ENCODE measurements at regions not wholly inside any gene's neighbourhood (a gene's known extent, or its start where the extent isn't known, plus 50 kb on each side); places are given as distances from the start of the nearest gene placed in this dataset.
"Not testable (repeated sequence)": the region's sequence is repeated elsewhere in the genome, so short reads cannot be mapped to it uniquely, and the experiment has no call there.

- no peak for DNase-seq (ENCODE audit: low read depth in 2 of 2)
Measured at GRCh38 chr7:146057958-146058357, 58.6 kb upstream of the CNTNAP2 start.

GRCh38 chr7:146054909-146055308 is 61.7 kb upstream of the CNTNAP2 start:
- no peak for DNase-seq (ENCODE audit: low read depth in 2 of 2)

DNA sequence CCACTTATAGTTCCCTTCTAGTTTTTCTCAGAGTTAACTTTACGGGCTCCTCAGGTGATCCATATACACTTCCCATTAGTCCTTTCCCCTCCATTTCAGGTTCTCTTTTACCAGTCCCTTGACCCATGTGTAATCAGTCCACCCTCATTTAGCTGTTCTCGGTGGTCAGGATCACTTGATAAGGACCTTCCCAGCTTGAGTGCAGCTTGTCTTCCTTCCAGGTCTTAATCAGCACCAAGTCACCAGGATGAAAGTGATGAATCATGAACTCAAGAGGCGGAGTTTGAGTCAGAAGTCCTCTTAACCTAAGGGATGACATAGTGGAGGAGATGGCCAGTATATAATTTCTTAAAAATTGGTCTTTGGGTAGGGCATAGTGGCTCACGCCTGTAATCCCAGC is 63.1 kb upstream of the CNTNAP2 start:
- no peak for DNase-seq (ENCODE audit: low read depth in 2 of 2)

GRCh38 chr7:146043310-146043709 is 73.3 kb upstream of the CNTNAP2 start:
- DNase-seq (ENCODE audit: low read depth in 2 of 2), result not testable (repeated sequence)

DNA sequence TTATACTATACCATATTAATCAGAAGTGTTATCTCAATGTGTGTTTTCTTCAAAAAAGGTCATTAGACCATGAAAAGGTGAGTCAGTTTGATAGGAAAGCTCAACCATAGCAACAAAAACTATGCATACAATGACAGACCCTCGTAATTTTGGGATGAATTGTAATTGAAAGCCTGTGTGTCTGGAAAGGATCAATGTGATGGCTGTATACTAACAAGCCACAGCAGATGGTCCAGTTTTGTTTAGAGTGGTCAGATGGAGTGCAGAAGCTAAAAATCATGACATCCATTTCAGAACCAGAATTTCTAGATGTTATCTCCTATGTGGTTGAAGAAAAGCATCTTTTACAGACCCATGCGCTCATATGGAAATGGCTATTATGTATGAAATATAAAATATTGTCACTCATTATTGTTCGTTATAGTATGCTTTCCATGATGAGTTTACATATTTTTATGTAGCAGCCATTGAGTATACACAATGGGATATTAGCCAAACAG is 88.3 kb upstream of the CNTNAP2 start:
- DNase-seq (ENCODE audit: low read depth in 2 of 2), result no peak

GRCh38 chr7:146027243-146027642 is 89.4 kb upstream of the CNTNAP2 start:
- DNase-seq (ENCODE audit: low read depth in 2 of 2), result no peak

DNA sequence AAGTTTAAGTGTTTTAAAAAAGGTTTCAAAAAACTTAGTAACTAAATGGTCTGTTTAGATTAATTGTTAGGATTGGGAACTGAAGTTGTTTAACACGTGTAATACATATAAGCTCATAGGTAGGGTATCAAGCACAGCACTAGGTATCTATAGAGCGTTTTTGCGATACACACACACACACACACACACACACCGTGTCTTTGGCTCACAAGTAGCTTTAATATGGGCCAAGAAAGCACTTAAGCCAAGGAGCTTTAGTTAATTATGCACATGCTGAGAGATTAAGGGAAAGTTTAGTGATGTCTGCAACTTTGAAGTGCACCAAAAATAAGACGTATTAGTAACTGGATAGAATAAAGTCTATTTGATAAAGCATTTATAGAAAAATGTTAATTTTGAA is 93.8 kb upstream of the CNTNAP2 start:
- no peak for DNase-seq (ENCODE audit: low read depth in 2 of 2)

- not testable (repeated sequence) for DNase-seq (ENCODE audit: low read depth in 2 of 2)
Measured at GRCh38 chr7:146019041-146020004, 97.3 kb upstream of the CNTNAP2 start.

DNA sequence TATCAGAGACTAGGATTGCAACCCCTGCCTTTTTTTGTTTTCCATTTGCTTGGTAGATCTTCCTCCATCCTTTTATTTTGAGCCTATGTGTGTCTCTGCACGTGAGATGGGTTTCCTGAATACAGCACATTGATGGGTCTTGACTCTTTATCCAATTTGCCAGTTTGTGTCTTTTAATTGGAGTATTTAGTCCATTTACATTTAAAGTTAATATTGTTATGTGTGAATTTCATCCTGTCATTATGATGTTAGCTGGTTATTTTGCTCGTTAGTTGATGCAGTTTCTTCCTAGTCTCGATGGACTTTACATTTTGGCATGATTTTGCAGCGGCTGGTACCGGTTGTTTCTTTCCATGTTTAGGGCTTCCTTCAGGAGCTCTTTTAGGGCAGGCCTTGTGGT is 99.2 kb upstream of the CNTNAP2 start:
- not testable (repeated sequence) for DNase-seq (ENCODE audit: low read depth in 2 of 2)

DNA sequence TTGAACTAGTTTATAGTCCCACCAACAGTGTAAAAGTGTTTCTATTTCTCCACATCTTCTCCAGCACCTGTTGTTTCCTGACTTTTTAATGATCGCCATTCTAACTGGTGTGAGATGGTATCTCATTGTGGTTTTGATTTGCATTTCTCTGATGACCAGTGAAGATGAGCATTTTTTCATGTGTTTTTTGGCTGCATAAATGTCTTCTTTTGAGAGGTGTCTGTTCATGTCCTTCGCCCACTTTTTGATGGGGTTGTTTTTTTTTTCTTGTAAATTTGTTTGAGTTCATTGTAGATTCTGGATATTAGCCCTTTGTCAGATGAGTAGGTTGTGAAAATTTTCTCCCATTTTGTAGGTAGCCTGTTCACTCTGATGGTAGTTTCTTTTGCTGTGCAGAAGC is 102.4 kb upstream of the CNTNAP2 start:
- DNase-seq (ENCODE audit: low read depth in 2 of 2), result not testable (repeated sequence)

DNA sequence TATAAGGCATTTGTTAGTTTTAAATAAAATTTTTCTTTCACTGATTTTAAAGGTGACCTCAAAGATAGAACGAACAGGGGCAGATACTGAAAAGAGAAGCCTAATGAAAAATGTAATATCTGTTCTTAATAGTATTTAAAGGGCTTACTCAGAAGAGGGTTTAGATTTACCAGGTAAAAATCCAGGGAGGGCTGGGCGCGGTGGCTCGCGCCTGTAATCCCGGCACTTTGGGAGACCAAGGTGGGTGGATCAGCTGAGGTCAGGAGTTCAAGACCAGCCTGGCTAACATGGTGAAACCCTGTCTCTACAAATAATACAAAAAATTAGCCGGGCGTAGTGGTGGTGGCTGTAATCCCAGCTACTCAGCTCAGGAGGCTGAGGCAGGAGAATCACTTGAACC is 108.3 kb upstream of the CNTNAP2 start:
- no peak for DNase-seq (ENCODE audit: low read depth in 2 of 2)

- DNase-seq (ENCODE audit: low read depth in 2 of 2), result no peak
Measured at GRCh38 chr7:146004805-146005204, 111.8 kb upstream of the CNTNAP2 start.

- DNase-seq (ENCODE audit: low read depth in 2 of 2), result no peak
Measured at GRCh38 chr7:146002431-146003078, 114.0 kb upstream of the CNTNAP2 start.

- DNase-seq (ENCODE audit: low read depth in 2 of 2), result no peak
Measured at GRCh38 chr7:146002008-146002407, 114.6 kb upstream of the CNTNAP2 start.

- no peak for DNase-seq (ENCODE audit: low read depth in 2 of 2)
Measured at GRCh38 chr7:146000882-146001281, 115.7 kb upstream of the CNTNAP2 start.

DNA sequence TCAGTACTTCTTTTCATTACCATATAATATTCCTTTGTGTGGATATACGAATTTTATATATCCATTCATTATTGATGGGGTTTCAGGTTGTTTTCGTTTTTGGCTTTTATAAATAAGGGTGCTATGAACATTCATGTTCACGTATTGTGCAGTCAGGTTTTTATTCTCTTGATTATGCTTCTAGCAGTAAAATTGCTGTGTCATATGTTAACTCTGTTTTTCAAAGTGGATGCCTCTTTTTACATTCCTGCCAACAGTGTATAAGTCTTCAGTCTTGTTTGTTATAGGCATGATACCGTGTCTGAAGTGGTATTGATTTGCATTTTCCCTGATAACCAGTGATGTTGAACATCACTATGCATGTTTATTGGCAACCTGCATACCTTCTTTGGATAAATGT is 127.1 kb upstream of the CNTNAP2 start:
- DNase-seq (ENCODE audit: low read depth in 2 of 2), result no peak

- DNase-seq (ENCODE audit: low read depth in 2 of 2), result no peak
Measured at GRCh38 chr7:145986248-145986874, 130.2 kb upstream of the CNTNAP2 start.

DNA sequence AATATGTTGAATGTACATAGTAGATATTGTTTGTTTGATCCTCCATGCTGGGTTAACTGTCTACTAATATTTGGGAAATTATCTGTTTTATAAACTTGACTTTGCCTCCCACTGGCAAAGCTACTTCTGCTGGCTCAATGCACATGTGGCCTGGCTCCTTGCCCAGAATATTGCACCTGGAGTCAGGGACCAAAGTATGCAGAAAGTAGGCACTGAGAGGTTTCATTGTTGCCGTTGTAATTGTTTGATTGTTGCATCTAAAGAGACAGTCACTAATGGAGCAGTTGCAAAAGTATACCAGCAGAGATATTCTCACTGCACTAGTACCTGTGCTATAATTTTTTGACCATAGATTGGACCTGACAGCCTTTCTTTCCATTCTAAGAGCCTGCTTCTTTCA is 137.8 kb upstream of the CNTNAP2 start:
- no peak for DNase-seq (ENCODE audit: low read depth in 2 of 2)

DNA sequence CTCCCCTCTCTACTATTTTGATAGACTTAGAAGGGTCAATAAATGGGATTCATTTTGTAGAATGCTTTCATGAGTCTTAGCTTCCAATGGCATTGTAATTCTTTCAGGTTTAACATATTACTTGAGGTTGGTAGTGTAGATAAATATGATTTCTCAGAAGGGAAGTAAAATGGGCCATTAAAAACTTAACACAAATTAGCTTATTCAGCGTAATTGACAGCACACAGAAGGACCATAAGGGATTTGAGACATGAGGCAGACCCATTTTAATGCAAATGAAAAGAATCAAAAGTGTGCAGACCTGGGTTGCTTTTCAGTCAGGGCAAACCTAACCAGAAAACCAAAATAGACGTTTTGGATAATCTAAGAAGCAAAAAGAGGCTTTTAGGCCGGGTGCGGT is 156.6 kb upstream of the CNTNAP2 start:
- no peak for DNase-seq (ENCODE audit: low read depth in 2 of 2)

GRCh38 chr7:145957160-145957890 is 159.3 kb upstream of the CNTNAP2 start:
- no peak for DNase-seq (ENCODE audit: low read depth in 2 of 2)

GRCh38 chr7:145951566-145951965 is 165.0 kb upstream of the CNTNAP2 start:
- no peak for DNase-seq (ENCODE audit: low read depth in 2 of 2)

- no peak for DNase-seq (ENCODE audit: low read depth in 2 of 2)
Measured at GRCh38 chr7:145928937-145929336, 187.7 kb upstream of the CNTNAP2 start.

Data from stimulated activated CD4-positive, alpha-beta T cell treated with anti-CD3 and anti-CD28 coated beads, Interleukin-4, amount 100 ng/mL, for 48 hours (primary cell).